KMS-11 (cell line): ENCODE measurements at regions not wholly inside any gene's neighbourhood (a gene's known extent, or its start where the extent isn't known, plus 50 kb on each side); places are given as distances from the start of the nearest gene placed in this dataset.
"Not testable (repeated sequence)": the region's sequence is repeated elsewhere in the genome, so short reads cannot be mapped to it uniquely, and the experiment has no call there.

Experiments used
- H2AFZ ChIP-seq: fragments of 200-600 bp; sonication (generic); 2 replicates; pipeline ENCODE4 v1.6.1; 2016; ENCODE audit warnings: antibody characterized with exemption, mixed run types, low read depth
- H3K27ac ChIP-seq: fragments of 200-600 bp; sonication (generic); 2 replicates; pipeline ENCODE4 v1.6.1; 2016; ENCODE audit warnings: mild to moderate bottlenecking, mixed run types
- H3K27me3 ChIP-seq: fragments of 200-600 bp; sonication (generic); 2 replicates; pipeline ENCODE4 v1.6.1; 2017; ENCODE audit warnings: mild to moderate bottlenecking, low read depth, mixed run types, moderate library complexity; ENCODE audit not compliant: insufficient read depth
- H3K36me3 ChIP-seq: fragments of 200-600 bp; sonication (generic); 2 replicates; pipeline ENCODE4 v1.6.1; 2017; ENCODE audit warnings: mild to moderate bottlenecking, mixed run types; ENCODE audit not compliant: insufficient read depth
- H3K4me1 ChIP-seq: fragments of 200-600 bp; sonication (generic); 2 replicates; pipeline ENCODE4 v1.6.1; 2016; ENCODE audit warnings: mild to moderate bottlenecking, low read depth, mixed run types; ENCODE audit not compliant: poor library complexity, severe bottlenecking
- H3K4me2 ChIP-seq: fragments of 200-600 bp; sonication (generic); 2 replicates; pipeline ENCODE4 v1.7.0; 2016; ENCODE audit warnings: mild to moderate bottlenecking, mixed run types
- H3K4me3 ChIP-seq: fragments of 200-600 bp; sonication (generic); IDR thresholded peaks from 2 replicates; pipeline ENCODE4 v1.6.1; 2017; ENCODE audit warnings: low read depth, low read length, mixed read lengths; ENCODE audit not compliant: insufficient read depth
- H3K79me2 ChIP-seq: fragments of 200-600 bp; sonication (generic); 2 replicates; pipeline ENCODE4 v1.6.1; 2016; ENCODE audit warnings: low read depth, mixed run types; ENCODE audit not compliant: insufficient read depth
- H3K9ac ChIP-seq: fragments of 200-600 bp; sonication (generic); 2 replicates; pipeline ENCODE4 v1.6.1; 2016; ENCODE audit warnings: mild to moderate bottlenecking, mixed run types
- H4K20me1 ChIP-seq: fragments of 200-600 bp; sonication (generic); 2 replicates; pipeline ENCODE4 v1.6.1; 2016; ENCODE audit warnings: mild to moderate bottlenecking, mixed run types; ENCODE audit not compliant: insufficient read depth
- CTCF ChIP-seq: fragments of 200-600 bp; sonication (generic); conservative IDR thresholded peaks from 2 replicates; pipeline ENCODE4 v1.6.1; 2017; ENCODE audit warnings: low read depth, mild to moderate bottlenecking, antibody characterized with exemption, low read length, moderate library complexity, mixed read lengths

- H3K27ac ChIP-seq: no peak overlapping the region
- H3K27me3 ChIP-seq: no peaks in the 10 kb centered on the region
- H3K4me1 ChIP-seq: no peaks in the 10 kb centered on the region
- no peak overlapping the region for H3K4me3 ChIP-seq
- no peaks in the 10 kb centered on the region for H3K36me3 ChIP-seq
- no peaks in the 10 kb centered on the region for H3K79me2 ChIP-seq
- no peak overlapping the region for H3K4me2 ChIP-seq
- H4K20me1 ChIP-seq: no peaks in the 10 kb centered on the region
- H3K9ac ChIP-seq: no peak overlapping the region
- TF ChIP-seq CTCF: no peak
- no peak overlapping the region for H2AFZ ChIP-seq
Measured at GRCh38 chr1:163981500-163982030, 577.4 kb upstream of the PBX1 start.

GRCh38 chr1:163983097-163983496 lies 575.9 kb upstream of the PBX1 start:
- H3K4me2 ChIP-seq: no peak overlapping the region
- H3K79me2 ChIP-seq: no peaks in the 10 kb centered on the region
- H3K4me1 ChIP-seq: no peaks in the 10 kb centered on the region
- H3K27ac ChIP-seq: no peak overlapping the region
- no peak for TF ChIP-seq CTCF
- no peak overlapping the region for H3K4me3 ChIP-seq
- H2AFZ ChIP-seq: no peak overlapping the region
- no peak overlapping the region for H3K9ac ChIP-seq
- no peaks in the 10 kb centered on the region for H3K27me3 ChIP-seq
- no peaks in the 10 kb centered on the region for H4K20me1 ChIP-seq
- no peaks in the 10 kb centered on the region for H3K36me3 ChIP-seq

- Histone ChIP-seq H3K4me2 (no peak overlapping the region), H3K27ac (no peak overlapping the region), H3K4me3 (no peak overlapping the region), H4K20me1 (no peaks in the 10 kb centered on the region), H3K27me3 (no peaks in the 10 kb centered on the region), H3K9ac (no peak overlapping the region), H3K36me3 (no peaks in the 10 kb centered on the region), H3K79me2 (no peaks in the 10 kb centered on the region), H3K4me1 (no peaks in the 10 kb centered on the region), H2AFZ (no peak overlapping the region)
- TF ChIP-seq CTCF: no peak
Measured at GRCh38 chr1:163985700-163986099, 573.3 kb upstream of the PBX1 start.

- Histone ChIP-seq H3K36me3 (no peaks in the 10 kb centered on the region), H3K27ac (no peak overlapping the region), H2AFZ (no peak overlapping the region), H3K79me2 (no peaks in the 10 kb centered on the region), H3K4me2 (no peak overlapping the region), H4K20me1 (no peaks in the 10 kb centered on the region), H3K27me3 (no peaks in the 10 kb centered on the region), H3K4me3 (no peak overlapping the region), H3K9ac (no peak overlapping the region), H3K4me1 (no peaks in the 10 kb centered on the region)
- TF ChIP-seq CTCF: no peak
Measured at GRCh38 chr1:163999131-163999530, 559.9 kb upstream of the PBX1 start.

GRCh38 chr1:164006186-164006585 lies 552.8 kb upstream of the PBX1 start:
- H2AFZ ChIP-seq, H3K4me1 ChIP-seq, H3K4me3 ChIP-seq, H3K36me3 ChIP-seq, H3K79me2 ChIP-seq, H3K27me3 ChIP-seq, H4K20me1 ChIP-seq, H3K4me2 ChIP-seq, H3K27ac ChIP-seq, H3K9ac ChIP-seq: not testable (repeated sequence)
